GM19351 (cell line): ENCODE measurements at regions not wholly inside any gene's neighbourhood (a gene's known extent, or its start where the extent isn't known, plus 50 kb on each side); places are given as distances from the start of the nearest gene placed in this dataset.

ENCODE experiments used
- ATAC-seq: cut with Tn5 transposase; IDR thresholded peaks from one replicate; pipeline ENCODE4 v1.9.1; 2021; ENCODE audit warnings: mild to moderate bottlenecking, moderate library complexity; ENCODE audit not compliant: unreplicated experiment

GRCh38 chr3:94935738-94936580 lies 873.1 kb downstream of the NSUN3 start:
- no peak for ATAC-seq

DNA sequence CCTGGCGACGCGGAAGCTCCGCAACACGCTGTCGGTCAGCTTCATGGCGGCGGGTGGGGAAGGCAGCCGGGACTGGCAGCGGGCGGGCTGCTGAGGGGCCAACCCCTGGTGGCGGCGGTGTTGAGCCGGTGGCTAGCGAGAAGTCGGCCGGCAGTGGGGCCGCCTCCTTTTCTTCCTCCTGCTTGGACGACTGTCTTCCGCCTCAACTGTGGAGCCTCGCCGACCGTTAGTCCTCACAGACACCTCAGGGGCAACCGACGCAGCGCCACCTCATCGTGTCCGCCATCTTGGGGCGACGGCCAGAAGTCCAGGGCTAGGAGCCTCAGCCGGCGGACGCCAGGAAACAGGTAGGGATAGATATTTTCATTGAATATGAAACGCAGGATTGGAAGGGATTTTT lies 875.1 kb downstream of the NSUN3 start:
- ATAC-seq = no peak

GRCh38 chr3:94946683-94947082 lies 883.8 kb downstream of the NSUN3 start:
- no peak for ATAC-seq

- ATAC-seq = no peak
Observed at GRCh38 chr3:94961423-94962100, 898.7 kb downstream of the NSUN3 start.

- ATAC-seq = no peak
Observed at GRCh38 chr3:94965867-94966475, 903.1 kb downstream of the NSUN3 start.

DNA sequence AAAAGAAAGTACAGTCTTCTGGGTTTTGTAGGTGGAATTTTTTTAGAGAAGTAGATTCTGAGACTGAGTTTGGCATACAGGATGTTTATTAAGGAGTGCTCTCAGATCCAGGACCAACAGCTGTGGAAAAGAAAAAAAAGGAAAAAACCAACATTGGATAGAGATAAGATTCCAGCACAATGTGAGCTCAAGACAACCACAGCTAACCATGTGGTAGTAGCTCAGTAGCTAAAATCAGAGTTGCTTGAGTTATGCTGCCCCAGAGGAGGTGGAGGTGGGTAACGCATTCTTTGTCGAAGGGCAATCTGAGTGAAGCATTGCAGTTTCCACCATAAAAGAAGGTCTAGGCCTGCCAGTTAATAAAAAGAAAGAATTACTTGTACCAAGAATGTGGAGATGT lies 904.3 kb downstream of the NSUN3 start:
- ATAC-seq = no peak

DNA sequence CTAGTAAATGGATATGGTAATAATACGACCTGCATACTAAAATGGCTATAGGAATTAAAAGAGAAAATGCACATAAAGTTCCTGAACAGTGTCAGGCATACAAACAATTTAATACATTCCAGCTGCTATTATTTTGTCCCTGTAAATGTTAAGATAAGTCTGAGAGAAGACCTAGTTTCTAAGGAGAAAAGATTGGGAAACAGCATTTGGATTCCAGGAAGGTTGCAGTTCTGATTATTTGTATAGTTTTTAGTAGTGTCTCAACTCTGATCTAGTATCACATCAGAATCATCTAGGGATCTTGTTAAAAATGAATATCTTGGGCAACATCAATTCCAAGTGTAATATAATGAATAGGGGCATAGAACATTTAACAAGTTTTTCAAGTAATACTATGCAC lies 905.7 kb downstream of the NSUN3 start:
- ATAC-seq = no peak

- ATAC-seq = no peak
Observed at GRCh38 chr3:94972066-94972465, 909.2 kb downstream of the NSUN3 start.

GRCh38 chr3:94978084-94978483 lies 915.2 kb downstream of the NSUN3 start:
- ATAC-seq = no peak

DNA sequence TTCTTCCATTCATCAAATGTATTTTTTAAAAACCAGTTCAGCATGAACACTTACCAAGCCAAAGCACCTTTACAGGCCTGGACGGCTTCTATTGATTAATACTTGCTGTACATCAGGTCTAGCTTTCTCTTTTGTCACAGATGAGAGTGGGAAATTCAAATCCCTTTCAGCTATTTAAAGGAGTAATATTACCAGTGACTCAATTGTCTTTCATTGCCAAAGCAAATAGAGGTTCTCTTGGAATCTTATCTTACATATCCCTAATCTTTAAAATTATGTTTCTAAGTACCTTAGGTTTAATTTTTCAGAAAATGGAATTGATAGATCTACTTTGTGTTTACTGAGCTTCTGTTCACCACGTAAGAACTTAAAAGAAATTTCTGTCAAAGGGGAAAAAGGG lies 922.9 kb downstream of the NSUN3 start:
- ATAC-seq = no peak

DNA sequence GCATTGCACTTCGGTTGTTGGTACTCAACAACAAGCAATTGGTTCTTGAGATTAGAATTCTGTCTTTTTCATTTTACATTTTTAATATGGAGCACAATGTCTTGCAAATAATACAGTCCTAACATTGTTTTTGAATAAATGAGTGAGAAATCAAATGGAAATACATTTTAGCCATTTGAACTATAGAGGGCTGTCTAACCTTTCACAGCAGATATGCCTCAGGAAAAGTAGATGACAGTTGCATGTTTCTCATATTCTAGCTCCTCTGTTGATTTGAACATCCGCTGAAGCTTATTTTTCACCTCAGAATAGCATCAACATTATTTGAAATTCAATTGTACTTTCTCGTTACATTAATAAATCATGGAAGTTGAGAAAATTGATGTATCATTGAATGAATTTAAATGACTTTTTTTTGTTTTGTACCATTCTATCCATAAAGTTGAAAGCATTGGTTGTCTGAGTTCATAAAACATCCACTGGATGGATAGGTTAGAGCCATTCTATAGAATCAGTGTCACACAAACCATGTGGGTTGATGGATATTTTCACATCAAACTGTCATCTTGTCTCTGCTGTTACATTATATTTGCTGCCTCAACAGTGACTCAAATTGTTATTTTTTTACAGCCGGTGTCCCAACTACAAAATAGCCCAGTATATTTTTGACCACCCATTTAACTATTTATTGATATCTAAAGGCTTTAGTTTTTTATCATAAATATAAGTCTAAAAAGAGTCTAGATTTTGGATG lies 928.3 kb downstream of the NSUN3 start:
- ATAC-seq = no peak

DNA sequence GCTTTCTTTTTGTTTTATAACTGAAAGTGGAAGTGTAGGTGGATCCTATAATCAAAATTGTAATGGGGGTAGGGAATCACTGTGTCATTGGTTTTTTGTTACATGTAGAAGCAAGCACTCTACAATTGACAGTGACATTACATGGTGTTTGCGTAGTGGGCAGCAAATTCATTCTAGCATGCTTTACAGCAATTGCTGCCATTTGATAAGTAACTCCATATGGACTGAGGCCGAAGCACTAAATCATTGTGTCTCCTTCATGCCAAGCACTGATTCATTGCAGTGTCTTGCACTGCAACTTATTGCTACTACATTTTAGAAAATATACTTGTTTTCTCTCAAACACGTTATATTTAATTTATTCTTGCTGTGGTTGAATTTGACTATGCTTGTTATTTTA lies 933.9 kb downstream of the NSUN3 start:
- no peak for ATAC-seq

DNA sequence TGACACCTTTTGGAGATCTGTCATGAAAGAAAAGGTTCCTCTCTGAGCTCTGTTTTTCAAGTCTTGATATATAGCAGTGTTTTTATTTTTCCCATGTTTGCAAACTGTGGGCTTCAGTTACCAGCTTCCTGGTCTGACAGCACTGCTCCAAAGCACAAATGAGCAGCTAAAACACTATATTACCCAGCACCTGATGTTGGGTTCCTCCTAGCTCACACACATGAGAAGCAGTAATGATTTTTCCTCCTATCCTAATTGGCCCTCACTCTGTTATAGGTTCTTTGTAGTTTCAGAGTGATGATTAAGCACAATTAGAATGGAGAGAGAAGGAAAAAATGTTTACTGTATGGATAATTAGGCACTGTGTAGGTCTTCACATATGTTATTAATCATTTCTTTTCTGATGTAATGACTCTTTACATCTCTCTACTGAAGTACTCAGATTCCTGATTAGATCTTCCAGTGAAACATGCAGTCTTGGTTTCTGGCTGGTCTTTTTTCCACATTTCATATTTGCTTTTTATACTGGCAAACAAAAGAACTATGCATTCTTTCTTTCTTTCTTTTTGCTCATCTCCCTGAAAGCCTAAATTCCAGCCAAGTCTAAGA lies 939.7 kb downstream of the NSUN3 start:
- ATAC-seq = no peak

- no peak for ATAC-seq
Observed at GRCh38 chr3:95028688-95029087, 965.8 kb downstream of the NSUN3 start.

GRCh38 chr3:95029644-95030043 lies 966.8 kb downstream of the NSUN3 start:
- no peak for ATAC-seq

- no peak for ATAC-seq
Observed at GRCh38 chr3:95036526-95037021, 973.7 kb downstream of the NSUN3 start.

GRCh38 chr3:95037097-95037496 lies 974.2 kb downstream of the NSUN3 start:
- ATAC-seq = no peak

- no peak for ATAC-seq
Observed at GRCh38 chr3:95037927-95038326, 975.1 kb downstream of the NSUN3 start.

- ATAC-seq = no peak
Observed at GRCh38 chr3:95044101-95044500, 981.2 kb downstream of the NSUN3 start.

- ATAC-seq = no peak
Observed at GRCh38 chr3:95048564-95048963, 985.7 kb downstream of the NSUN3 start.

- no peak for ATAC-seq
Observed at GRCh38 chr3:95049841-95050240, 987.0 kb downstream of the NSUN3 start.
